ENCODE measurements at regions not wholly inside any gene's neighbourhood (a gene's known extent, or its start where the extent isn't known, plus 50 kb on each side); places are given as distances from the start of the nearest gene placed in this dataset.

GRCh38 chr4:125505621-125506020 lies 190.9 kb downstream of the FAT4 start:
- TF ChIP-seq ZNF407 (CRISPR knock-in tag; IDR thresholded peaks at IDR 0.05; ENCODE audit: not compliant biosample characterization) (no peak), CTCF (CRISPR knock-in tag; IDR thresholded peaks at IDR 0.05) (no peak), ATF5 (CRISPR knock-in tag; IDR thresholded peaks at IDR 0.05; ENCODE audit: low read depth) (no peak)
